Kidney (tissue), 13 donors: ENCODE measurements at regions not wholly inside any gene's neighbourhood (a gene's known extent, or its start where the extent isn't known, plus 50 kb on each side); places are given as distances from the start of the nearest gene placed in this dataset.
"Not testable (repeated sequence)": the region's sequence is repeated elsewhere in the genome, so short reads cannot be mapped to it uniquely, and the experiment has no call there.

Source experiments
- DNase-seq, 5 donors: peaks; one replicate each; pipeline ENCODE4 v3.0.0-alpha.2; 2013 to 2020
- FAIRE-seq: peaks from 2 replicates; lab custom pipeline; 2012; peaks lifted over from hg19 to GRCh38; lab: Jason Lieb, UNC
- H3K27ac ChIP-seq, 2 donors: one replicate each; pipeline ENCODE4 v1.7.0; 2013; ENCODE audit warnings: low read depth in 2 of 2, low read length in 2 of 2, inconsistent platforms in 1 of 2
- H3K27me3 ChIP-seq: one replicate; pipeline ENCODE4 v1.7.1; 2013; ENCODE audit warnings: low read length, inconsistent platforms; ENCODE audit not compliant: control insufficient read depth, insufficient read depth
- H3K36me3 ChIP-seq, 3 donors: one replicate each; pipeline versions ENCODE4 v1.7.0 to v1.7.1; 2013; ENCODE audit warnings: low read length in 3 of 3, control low read depth in 1 of 3, inconsistent platforms in 1 of 3; ENCODE audit not compliant: insufficient read depth in 3 of 3, control insufficient read depth in 2 of 3
- H3K4me1 ChIP-seq, 3 donors: one replicate each; pipeline versions ENCODE4 v1.7.0 to v1.7.1; 2013; ENCODE audit warnings: low read length in 3 of 3, inconsistent platforms in 1 of 3, low read depth in 1 of 3; ENCODE audit not compliant: control insufficient read depth in 2 of 3, insufficient read depth in 2 of 3
- H3K4me3 ChIP-seq, 3 donors: one replicate each; pipeline versions ENCODE4 v1.7.0 to v1.8.1; 2013; ENCODE audit warnings: low read length in 3 of 3, control low read depth in 1 of 3, inconsistent platforms in 1 of 3
- H3K9ac ChIP-seq, 3 donors: one replicate each; pipeline versions ENCODE4 v1.7.0 to v1.7.1; 2013; ENCODE audit warnings: low read length in 3 of 3, control low read depth in 1 of 3, inconsistent platforms in 1 of 3
- H3K9me3 ChIP-seq, 3 donors: one replicate each; pipeline versions ENCODE4 v1.7.0 to v1.7.1; 2013; ENCODE audit warnings: low read length in 3 of 3, control low read depth in 1 of 3, inconsistent platforms in 1 of 3; ENCODE audit not compliant: control insufficient read depth in 2 of 3, insufficient read depth in 1 of 3
- intact Hi-C: fragments of 100-400 bp; cut with DNase I; formaldehyde crosslinking; loops from one replicate; pipeline ENCODE4 v1.11.1; 2022
- TF ChIP-seq, protein P1 (sequence below): IDR thresholded peaks from 3 replicates; pipeline ENCODE4 v1.5.1; 2012; ENCODE audit warnings: mild to moderate bottlenecking, moderate library complexity, borderline replicate concordance; ENCODE audit not compliant: insufficient read depth; ENCODE audit errors: extremely low read depth
- donor health status: control.
- donor health status: control.
- donor health status: control.
- donor health status: control.
- donor health status: control.
- donor health status: DM: yes; HTN: yes; CAD: no.
- donor health status: Normal renal cell carcinoma (clear cell type).

DNA sequence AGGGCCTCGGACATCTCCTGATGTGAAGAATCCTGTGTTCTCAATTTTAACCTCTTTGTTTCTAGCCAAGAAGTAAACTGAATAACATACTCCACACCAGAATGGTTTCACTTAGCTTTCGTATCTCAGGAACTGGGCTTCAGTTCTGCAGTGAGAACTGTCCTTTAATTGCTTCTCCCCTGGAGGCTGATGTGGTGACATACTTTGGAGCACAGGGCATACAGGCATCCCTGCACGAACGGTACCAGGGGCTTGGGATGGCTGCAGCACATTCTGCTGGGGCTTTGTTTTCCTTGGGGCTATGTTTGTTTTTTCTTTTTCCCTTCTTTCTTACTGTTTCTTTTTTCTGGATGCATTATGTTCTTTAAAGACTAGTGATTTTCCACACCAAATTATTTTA is 230.5 kb downstream of the TM9SF2 start:
- H3K4me3 ChIP-seq, result no peak overlapping the region
- no peaks in the 10 kb centered on the region for H3K4me1 ChIP-seq
- TF ChIP-seq, protein P1, sequence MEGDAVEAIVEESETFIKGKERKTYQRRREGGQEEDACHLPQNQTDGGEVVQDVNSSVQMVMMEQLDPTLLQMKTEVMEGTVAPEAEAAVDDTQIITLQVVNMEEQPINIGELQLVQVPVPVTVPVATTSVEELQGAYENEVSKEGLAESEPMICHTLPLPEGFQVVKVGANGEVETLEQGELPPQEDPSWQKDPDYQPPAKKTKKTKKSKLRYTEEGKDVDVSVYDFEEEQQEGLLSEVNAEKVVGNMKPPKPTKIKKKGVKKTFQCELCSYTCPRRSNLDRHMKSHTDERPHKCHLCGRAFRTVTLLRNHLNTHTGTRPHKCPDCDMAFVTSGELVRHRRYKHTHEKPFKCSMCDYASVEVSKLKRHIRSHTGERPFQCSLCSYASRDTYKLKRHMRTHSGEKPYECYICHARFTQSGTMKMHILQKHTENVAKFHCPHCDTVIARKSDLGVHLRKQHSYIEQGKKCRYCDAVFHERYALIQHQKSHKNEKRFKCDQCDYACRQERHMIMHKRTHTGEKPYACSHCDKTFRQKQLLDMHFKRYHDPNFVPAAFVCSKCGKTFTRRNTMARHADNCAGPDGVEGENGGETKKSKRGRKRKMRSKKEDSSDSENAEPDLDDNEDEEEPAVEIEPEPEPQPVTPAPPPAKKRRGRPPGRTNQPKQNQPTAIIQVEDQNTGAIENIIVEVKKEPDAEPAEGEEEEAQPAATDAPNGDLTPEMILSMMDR, result no peak
- no peaks in the 10 kb centered on the region for H3K36me3 ChIP-seq
- no peak overlapping the region for H3K9ac ChIP-seq
- H3K9me3 ChIP-seq, result no peaks in the 10 kb centered on the region
- no peaks in the 10 kb centered on the region for H3K27me3 ChIP-seq
- H3K27ac ChIP-seq, result no peak overlapping the region
- FAIRE-seq (no peak), DNase-seq (no peak)
- intact Hi-C loops, result no loop called here

- no peaks in the 10 kb centered on the region for H3K36me3 ChIP-seq
- no peak overlapping the region for H3K4me3 ChIP-seq
- H3K4me1 ChIP-seq, result no peaks in the 10 kb centered on the region
- no peak for DNase-seq
- intact Hi-C loops, result no loop called here
- TF ChIP-seq, protein P1, result no peak
- no peaks in the 10 kb centered on the region for H3K27me3 ChIP-seq
- FAIRE-seq, result no peak
- H3K9ac ChIP-seq, result no peak overlapping the region
- no peak overlapping the region for H3K27ac ChIP-seq
- H3K9me3 ChIP-seq, result no peaks in the 10 kb centered on the region
Observed at GRCh38 chr13:99730403-99730802, 229.1 kb downstream of the TM9SF2 start.

DNA sequence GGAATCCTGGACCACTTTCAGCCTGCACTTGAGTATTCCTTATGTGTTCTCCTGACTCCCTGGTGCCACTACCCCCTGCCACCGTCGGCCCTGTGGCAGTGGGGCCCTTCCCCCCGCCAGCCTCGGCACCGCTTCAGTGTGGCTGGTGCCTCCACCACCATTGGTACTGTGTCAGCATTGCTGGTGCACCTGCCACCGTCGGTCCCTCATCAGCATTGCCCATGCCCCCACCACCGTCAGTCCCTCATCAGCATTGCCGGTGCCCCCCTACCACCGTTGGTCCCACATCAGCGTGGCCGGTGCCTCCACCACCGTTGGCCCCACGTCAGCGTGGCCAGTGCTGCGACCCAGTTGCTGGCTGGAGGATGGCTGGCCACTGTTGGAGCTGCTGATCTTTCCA is 228.5 kb downstream of the TM9SF2 start:
- H3K4me1 ChIP-seq, result no peaks in the 10 kb centered on the region
- no peaks in the 10 kb centered on the region for H3K27me3 ChIP-seq
- TF ChIP-seq, protein P1, result no peak
- no peaks in the 10 kb centered on the region for H3K36me3 ChIP-seq
- H3K9me3 ChIP-seq, result no peaks in the 10 kb centered on the region
- intact Hi-C loops, result no loop called here
- H3K27ac ChIP-seq, result no peak overlapping the region
- no peak overlapping the region for H3K9ac ChIP-seq
- no peak overlapping the region for H3K4me3 ChIP-seq
- DNase-seq (no peak), FAIRE-seq (no peak)

GRCh38 chr13:99727651-99728050 is 226.4 kb downstream of the TM9SF2 start:
- H3K4me3 ChIP-seq, H3K4me1 ChIP-seq, FAIRE-seq, H3K27ac ChIP-seq, H3K9ac ChIP-seq, DNase-seq, H3K9me3 ChIP-seq, intact Hi-C loops, H3K36me3 ChIP-seq, H3K27me3 ChIP-seq: not testable (repeated sequence)
